ENCODE measurements at regions not wholly inside any gene's neighbourhood (a gene's known extent, or its start where the extent isn't known, plus 50 kb on each side); places are given as distances from the start of the nearest gene placed in this dataset.
"Not testable (repeated sequence)": the region's sequence is repeated elsewhere in the genome, so short reads cannot be mapped to it uniquely, and the experiment has no call there.

DNA sequence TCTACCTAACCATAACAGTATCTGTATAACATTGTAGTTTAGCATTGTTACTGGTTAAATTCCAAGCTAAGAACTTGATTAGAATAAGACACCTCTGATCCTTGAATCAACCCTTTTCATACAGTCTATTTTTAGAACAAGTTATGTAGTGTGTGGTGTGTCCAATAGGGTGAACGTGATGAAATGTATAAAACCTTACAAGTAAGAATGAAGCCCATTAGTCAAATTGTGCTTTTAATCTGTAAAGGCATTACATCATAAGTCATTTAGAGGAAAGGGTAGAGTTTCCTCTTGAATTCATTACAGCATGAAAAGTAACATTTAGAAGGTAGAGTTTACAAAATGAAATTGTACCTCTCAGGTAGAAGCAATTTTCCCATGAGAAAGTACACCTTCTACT, 479.2 kb downstream of the LTN1 start:
- DNase-seq = no peak

DNA sequence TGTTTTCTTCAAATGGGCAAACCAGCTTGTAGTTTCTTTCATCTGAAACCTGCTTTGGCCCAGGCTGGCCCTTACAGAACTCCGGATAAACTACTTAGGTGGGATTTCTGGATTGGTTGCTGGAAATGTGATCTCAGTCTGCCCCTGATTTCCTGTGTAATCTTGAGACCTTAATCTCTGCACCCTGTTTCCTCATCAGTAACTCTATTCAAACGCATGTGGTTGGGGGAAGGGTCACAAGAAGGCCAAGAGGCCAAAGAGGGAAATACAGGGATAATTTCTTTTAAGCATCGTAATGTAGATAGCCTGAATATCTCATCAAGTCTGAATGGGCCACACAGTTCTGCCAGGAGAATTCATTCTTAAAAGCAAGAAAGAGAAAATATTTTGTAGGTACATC, 483.6 kb downstream of the LTN1 start:
- DNase-seq = no peak

DNA sequence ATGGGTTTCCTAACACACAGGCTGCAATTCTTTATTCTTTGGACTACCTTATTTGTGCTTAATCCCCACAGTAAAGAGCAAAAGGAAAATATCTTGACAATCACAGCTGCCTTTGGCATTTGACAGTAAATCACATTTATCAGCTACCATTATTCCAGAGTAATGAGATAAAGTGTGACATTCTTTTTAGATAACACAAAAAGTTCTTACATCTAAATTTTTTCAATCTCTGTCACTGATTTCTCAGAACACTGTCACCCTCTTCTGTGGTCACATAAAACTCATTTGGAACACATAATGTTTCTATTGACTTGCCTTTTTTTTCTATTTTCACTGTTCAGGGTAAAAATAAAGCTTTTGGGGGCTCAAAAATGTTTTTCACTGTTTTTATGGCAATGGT, 484.6 kb downstream of the LTN1 start:
- DNase-seq = no peak

DNA sequence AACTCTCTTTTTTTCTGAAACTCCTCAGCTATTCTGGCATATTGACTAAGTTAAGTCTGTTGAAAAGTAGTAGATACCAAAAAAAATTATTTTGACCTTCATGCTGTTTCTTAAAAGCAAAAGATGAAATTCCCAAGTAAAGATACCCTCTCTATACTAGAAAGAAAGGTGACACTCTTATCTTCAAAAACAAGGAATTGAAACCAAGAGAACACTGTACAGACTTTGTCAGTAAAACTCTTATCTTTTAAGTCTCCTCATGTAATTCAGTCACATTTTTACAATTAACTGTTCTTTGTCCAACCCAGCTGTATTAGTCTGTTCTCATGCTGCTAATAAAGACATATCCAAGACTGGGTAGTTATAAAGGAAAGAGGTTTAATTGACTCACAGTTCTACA, 496.2 kb downstream of the LTN1 start:
- no peak for DNase-seq

DNA sequence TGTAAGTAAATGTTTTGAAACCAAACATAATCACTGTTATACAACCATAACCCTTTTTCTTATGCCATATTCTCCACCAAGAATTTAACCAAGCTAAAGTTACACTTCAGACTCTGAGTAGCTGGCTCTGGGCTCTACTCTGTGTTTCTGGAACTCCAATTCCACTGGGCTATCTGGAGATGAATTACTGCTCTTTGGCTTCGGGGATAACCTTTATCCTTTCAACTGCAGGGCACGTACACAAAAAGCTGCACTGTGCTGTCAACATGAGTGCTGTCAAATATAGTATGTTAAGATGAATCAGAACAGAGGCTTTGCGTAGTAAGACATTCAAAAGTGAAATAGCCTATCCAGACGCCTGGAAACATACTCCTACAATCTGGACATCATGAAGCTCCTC, 500.6 kb downstream of the LTN1 start:
- DNase-seq = no peak

DNA sequence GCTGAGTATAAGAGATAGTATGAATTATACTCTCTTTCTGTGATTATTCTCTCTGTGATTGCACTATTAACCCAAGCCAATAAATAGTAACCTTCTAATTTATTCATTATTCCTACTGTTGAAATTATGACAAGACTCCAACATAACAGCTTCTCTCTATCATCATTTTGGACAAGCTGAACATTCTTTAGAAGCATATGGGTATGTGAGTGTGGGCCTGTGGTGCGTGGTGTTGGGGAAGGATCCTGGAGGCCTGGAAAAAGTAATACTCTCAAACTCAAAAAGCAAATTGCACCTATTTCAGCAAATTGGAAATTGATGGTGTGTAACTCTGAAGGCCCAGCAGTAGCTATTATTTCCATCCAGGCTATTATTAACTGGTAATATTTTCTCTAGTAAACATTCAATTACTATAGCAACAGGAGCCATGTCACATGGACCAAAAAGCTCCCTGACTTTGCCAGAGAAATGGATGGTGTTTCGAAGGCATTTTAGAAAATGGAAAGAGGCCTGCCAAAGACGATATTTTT, 502.8 kb downstream of the LTN1 start:
- DNase-seq = no peak

DNA sequence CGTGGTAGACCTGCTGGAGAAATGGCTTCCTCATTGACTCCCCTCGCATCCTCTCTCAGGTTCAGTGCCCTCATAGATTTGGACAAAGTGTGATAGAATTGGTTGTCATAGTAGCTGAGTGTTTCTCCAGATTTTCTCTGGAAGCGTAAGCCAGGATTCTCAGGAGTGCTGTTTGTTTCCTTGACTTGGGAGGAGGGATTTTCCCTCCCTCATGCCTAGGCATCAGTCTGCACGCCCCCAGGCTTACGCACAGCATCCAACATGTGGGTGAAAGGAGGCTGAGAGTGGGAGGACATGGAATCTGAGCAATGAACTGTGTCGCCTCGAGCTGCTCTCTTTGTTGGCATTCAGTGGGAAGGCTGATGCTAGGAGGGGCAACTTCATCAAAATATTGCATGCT, 503.5 kb downstream of the LTN1 start:
- DNase-seq = no peak

DNA sequence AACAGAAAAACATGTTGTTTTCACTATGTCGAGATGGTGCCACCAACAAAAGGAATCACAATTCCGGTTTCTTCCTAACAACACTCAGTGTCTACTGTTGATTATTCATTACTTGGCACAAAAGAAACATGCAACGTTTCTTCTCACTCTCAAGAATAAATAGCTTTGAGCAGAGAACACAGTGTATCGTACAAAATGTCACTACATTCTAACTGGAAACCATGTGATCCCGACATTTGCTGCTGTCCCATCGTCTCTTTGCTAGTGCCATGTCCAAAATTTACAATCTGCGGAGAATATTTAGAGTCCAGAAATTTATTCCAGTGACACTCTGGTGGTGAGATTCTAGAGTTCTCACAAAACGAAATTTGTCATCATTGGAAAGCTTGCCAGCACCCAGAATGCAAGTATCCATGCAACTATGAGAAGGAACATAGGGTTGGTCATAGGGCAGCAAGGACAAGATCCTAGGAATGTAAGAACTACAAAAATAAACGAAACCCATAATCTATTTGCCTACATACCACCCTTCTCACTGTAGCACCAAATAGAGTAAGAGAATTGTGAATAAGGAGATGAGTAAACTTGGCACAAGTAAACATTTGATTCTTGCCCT, 505.1 kb downstream of the LTN1 start:
- DNase-seq = no peak

DNA sequence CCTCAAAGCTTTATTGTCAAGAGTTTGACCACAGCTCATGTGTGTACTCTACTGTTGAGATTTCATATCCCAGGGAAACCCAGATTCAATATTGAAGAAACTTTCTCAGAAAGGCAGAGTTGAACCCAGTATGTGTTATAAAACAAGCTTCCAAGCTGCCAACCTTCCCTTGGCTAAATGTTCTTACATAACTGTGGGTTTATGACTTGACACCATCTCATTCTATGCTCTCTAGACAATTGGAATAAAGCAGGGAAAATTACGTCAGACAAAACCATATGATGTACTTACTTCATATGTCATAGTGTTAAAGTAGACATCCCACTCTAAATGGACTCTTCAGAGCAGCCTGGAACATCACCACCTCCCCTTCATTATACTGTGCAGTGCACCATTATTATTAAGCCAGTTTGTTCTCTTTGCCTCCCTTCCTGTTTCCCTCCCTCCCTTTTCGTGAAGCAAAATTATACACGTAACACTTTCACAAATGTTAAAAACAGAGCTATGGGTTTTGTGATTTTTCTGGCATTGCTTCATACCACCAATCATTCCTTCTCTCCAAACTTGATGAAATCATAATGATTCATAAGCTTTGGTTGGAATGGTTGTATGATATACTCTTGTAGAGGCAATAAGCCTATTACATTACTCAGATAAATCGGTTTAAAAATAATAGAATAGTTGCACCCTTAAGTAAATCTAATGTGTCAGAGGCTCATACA, 507.2 kb downstream of the LTN1 start:
- DNase-seq = no peak

DNA sequence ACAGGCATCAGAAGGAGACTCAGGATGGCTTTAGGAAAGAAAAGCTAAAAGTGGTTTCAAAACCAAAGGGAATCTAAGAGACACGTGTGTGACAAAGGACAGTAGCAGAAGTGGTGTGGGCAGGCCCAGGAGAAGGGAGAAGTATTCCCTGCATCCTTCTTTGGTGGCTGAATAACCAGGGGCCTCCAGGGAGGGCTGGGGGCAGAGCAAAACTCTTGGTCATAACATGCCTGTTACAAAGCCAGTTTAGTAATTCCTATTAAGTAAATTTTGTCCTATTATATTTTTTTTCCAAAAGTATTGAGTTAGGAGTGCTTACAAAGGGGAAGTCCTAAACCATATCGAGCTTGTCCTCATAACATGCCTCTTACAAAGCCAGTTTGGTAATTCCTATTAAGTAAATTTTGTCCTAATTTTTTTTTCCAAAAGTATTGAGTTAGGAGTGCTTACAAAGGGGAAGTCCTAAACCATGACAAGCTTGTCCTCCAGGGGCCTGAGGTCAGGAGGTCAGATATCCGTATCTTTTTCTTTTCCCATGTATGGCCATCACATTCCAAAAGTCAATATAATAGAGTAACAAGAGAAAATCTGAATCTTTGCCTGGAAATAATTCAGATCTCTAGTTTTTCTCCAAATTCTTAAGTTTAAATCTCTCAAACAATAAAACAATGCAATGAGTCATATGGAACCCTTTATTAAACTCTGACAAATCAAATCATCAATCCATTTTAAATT, 509.2 kb downstream of the LTN1 start:
- no peak for DNase-seq

DNA sequence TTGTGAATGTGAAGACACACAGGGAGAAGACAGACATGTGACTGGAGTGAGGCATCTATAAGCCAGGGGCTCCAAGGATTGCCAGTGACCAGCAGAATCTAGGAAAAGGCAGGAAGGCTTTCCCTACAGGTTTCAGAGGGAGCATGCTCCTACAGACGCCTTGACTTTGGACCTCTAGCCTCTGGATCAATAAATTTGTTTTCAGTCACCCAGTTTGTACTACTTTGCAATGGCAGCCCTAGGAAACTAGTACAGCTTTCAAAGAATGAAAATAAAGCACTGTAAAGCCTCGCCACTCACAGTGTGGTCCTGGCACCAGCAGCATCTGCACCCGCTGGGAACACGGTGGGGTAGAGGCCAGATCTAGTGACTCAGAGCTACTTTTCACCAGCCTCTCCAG, 510.0 kb downstream of the LTN1 start:
- DNase-seq = no peak

DNA sequence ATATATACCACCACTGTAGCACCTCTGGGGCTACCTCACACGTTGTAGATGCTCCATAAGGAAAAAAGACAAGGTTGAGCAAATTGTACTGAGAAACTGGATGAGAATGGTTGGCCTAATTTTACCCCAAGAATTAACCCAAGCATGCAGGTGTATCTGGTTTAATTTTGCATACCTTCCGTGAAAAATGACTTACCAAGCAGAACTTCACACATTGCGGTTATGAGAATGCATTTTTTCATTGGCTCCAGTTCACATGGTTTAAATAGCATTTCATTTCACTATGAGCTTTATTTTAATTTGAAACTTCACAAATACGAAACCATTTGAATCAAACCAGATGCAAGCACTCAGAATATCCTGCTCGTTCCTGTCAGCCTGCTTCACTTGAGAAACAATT, 512.2 kb downstream of the LTN1 start:
- no peak for DNase-seq

DNA sequence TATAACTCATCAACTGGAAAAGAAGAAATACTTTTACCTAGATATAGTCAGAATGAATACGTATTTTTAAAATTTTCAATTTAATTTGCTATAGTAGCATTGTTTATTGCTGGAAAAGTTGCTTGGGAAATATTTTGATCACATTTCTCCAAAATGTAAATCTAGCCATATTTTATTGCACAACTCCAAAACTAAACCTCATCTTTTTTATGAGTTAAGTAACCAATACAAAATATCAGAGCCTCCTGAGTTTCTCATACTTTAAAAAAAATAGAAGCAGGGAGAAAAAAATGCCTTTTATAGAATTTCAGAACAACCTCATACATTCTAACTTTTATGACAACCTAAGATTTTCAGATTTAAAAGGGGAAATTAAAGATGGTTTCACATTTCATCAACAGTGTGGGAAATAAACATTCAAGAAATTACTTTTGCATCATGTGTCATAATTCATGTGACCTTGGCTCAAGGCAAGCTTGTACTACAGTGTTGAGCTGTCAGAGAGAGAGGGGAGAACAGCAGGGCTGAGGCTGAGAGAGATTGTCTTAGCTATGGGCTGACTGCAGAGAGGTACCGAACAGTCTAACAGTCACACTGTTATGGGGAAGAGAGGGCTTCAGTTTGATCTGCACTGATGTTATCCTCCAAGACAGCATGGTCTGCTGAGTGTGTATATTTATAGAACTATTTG, 519.0 kb downstream of the LTN1 start:
- no peak for DNase-seq

DNA sequence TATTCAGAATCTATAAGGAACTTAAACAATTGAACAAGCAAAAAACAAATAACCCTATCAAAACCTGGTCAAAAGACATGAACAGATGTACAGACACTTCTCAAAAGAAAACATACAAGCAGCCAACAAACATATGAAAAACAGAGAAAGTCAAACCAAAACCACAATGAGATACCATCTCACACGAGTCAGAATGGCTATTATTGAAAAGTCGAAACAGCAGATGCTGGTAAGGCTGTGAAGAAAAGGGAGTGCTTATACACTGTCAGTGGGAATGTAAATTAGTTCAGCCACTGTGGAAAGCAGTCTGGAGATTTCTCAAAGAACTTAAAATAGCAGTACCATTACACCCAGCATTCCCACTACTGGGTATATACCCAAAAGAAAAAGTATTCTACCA, 520.1 kb downstream of the LTN1 start:
- DNase-seq = not testable (repeated sequence)

DNA sequence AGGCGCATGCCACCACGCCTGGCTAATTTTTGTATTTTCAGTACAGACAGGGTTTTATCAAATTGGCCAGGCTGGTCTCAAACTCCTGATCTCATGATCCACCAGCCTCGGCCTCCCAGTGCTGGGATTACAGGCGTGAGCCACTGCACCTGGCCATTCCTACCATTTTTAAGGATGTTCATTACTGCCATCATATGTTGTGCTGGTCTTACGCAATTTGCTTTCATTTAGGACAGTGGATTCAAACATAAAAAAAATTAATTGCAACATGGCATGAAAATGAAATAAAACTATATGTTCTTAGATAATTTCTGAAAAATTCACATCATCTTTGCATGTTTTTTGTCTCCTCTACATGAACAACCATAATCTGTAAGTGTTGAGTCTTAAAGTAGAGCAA, 527.7 kb downstream of the LTN1 start:
- DNase-seq = no peak

DNA sequence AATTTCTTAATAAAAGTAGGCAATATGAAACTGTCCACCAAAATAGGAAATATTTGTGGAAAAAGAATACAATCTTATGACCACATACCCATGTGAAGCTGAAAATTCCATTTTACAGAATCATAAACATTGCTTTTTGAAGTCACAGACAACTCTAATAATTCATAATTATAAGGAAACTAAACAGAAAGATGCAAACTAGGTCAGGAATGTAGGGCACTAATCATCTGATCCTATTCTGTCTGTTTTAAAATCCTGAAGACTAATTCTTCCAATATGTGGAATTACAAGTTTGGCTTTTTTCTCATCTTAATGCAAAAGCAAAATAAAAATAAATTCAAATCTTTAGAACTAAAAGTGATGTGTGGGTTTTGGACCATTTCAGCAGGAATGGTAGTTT, 528.6 kb downstream of the LTN1 start:
- DNase-seq = no peak

DNA sequence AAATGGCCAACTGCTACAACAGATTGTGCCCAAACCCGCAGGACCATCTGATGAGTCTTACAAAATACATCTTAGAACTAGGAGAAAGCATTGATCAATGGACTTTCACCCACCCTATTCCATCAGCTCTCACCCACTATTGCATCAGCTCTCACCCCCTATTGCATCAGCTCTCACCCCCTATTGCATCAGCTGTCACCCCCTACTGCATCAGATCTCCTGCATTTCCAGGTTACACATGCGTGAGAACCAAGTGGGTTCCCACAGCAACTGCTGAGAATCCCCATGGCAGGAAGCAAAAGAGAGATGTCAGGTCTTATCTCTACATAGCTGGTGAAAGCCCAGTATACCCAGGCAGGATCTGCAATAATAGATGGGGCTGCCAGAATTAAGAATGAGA, 533.5 kb downstream of the LTN1 start:
- DNase-seq = no peak

DNA sequence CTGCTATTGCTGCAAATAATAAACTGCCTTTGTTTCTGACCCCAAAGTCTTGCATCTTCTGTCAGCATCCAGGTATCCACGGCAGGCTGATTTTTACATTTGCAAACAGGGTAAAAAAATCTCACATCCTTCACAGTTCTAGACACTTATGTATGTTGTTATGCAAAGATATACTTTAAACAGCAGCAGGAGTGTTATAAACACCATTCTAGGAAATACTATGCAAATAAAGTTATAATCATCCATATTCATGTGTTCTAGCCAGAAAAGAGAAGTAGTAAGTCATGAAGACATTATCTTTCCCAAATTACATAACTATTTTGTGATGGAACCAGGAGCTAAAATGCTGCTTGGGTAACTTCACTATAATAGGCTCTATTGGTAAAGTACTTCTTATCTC, 534.2 kb downstream of the LTN1 start:
- no peak for DNase-seq

DNA sequence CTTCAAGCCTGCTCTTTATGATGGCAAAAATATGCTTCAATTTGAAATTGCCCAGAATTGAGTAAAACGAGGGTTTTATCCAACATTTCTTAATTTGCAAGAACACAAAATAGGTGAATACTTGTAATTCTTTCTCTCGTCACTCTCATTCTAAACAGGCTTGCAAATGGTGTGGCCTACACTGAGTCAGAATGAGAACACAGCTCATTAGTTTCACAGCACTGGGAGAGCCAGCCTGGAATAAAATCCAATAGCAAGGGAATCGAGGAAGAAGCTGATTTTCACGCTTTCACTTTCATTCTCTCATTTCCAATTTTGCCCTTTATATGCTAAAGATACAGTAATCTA, 537.5 kb downstream of the LTN1 start:
- no peak for DNase-seq

DNA sequence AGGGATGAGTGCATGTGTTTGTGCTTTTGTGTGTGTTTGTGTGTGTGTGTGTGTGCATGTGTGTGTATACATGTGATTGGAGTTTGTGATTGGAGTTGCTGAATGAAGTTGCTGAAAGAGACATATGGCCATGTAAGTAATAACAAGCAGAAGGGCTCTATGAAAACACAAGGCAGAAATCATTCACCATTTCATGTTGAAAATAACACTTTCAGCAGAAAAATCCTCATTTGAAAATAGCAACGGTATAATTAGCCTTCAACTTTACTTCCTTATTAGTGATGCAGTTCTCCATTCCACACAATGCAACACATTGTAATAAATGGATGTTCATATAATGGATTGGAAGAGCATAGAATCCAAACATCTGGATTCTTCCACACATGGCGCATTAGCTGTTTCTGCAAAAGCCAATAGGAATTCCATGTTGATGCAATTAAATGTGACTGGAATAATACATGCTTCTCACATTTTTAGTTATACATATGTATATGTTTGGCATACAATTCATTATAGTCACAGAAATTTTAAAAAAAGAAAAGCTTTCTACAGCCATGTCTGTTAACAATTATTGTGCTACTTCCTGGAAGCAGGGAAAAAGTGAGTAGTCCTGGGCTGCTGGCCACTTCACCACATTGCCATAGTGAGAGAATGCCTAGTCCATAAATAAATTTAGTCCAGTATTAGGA, 538.0 kb downstream of the LTN1 start:
- no peak for DNase-seq

DNA sequence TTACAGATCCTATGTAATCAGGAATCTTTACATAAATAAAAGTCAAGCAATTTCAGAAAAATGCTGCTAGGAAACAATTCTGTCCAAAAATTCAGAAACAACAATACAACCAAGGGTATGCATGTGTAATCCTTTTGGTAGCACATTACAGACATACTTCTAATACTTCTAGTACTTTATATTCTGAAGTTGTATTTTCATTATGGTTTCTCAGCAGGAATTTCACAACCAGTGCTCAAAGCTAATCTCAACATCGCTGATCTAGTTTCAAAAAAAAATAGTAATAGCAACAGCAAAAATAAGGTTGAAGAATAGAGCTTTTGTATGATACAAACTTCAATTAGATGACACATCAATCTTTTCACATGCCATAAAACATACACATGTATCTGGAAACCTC, 545.2 kb downstream of the LTN1 start:
- no peak for DNase-seq

DNA sequence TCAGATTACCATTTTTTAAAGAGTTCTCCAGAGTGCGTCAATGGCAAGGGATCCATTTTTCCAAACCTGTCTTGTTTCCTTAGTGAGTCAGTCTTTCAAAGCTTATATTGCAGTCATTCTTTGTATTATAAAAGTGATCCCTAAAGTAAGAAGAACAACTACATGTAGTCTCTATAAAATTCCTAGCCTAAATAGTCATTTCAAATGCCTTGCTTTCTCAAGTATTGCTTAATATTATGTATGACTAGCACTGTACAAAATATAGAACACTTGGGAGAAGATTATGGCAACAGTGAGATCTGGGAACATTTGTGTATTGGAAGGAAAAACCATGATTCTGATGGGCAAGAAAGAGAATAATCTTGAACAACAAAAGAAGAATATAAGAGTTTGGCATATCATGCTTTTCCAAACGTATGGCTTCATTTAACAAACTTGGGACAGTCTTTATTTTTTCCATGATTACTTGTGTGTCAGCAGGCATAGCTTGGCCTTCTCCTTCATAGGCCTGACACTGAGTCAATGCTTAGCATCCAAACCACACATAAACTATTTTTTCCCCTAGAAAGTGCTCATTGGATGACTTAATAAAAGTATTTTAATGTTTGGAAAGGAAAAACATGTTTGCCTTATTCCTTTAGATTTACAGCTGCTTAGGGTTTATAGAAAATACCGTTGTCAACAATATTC, 547.4 kb downstream of the LTN1 start:
- no peak for DNase-seq

All from stimulated activated CD4-positive, alpha-beta T cell treated with anti-CD3 and anti-CD28 coated beads, Interleukin-1b, Interleukin-23, amount 100 ng/mL, for 48 hours (primary cell).